Ascending aorta (tissue), 2 donors: ENCODE measurements at regions not wholly inside any gene's neighbourhood (a gene's known extent, or its start where the extent isn't known, plus 50 kb on each side); places are given as distances from the start of the nearest gene placed in this dataset.

ENCODE experiments used
- DNase-seq, 2 donors: peaks; one replicate each; pipeline ENCODE4 v3.0.0-alpha.2; 2019; ENCODE audit warnings: low spot score in 2 of 2
- H3K27ac ChIP-seq, 2 donors: fragments of 200-600 bp; sonication (generic); one replicate each; pipeline ENCODE4 v1.5.1; 2016 to 2017; ENCODE audit warnings: mild to moderate bottlenecking in 1 of 2
- H3K27me3 ChIP-seq: fragments of 200-600 bp; sonication (generic); one replicate; pipeline ENCODE4 v1.5.1; 2017
- H3K36me3 ChIP-seq, 2 donors: fragments of 200-600 bp; sonication (generic); one replicate each; pipeline ENCODE4 v1.5.1; 2016
- H3K4me1 ChIP-seq, 2 donors: fragments of 200-600 bp; sonication (generic); one replicate each; pipeline ENCODE4 v1.5.1; 2016 to 2017; ENCODE audit warnings: mild to moderate bottlenecking in 1 of 2
- H3K4me3 ChIP-seq, 2 donors: fragments of 200-600 bp; sonication (generic); one replicate each; pipeline ENCODE4 v1.5.1; 2016 to 2017; ENCODE audit warnings: mild to moderate bottlenecking in 1 of 2
- H3K9me3 ChIP-seq, 2 donors: fragments of 200-600 bp; sonication (generic); one replicate each; pipeline ENCODE4 v1.5.1; 2016
- intact Hi-C: fragments of 100-400 bp; cut with DNase I; formaldehyde crosslinking; loops from one replicate; pipeline ENCODE4 v1.15.1; 2023
- TF ChIP-seq, protein P1 (sequence below), 3 experiments: fragments of 200-600 bp in 2 of 3; fragments of 450-650 bp in 1 of 3; sonication (generic) in 2 of 3; IDR thresholded peaks; one replicate each; pipeline ENCODE4 v1.5.1; 2016 to 2019; ENCODE audit warnings: antibody characterized with exemption in 3 of 3, mild to moderate bottlenecking in 1 of 3, moderate library complexity in 1 of 3

DNA sequence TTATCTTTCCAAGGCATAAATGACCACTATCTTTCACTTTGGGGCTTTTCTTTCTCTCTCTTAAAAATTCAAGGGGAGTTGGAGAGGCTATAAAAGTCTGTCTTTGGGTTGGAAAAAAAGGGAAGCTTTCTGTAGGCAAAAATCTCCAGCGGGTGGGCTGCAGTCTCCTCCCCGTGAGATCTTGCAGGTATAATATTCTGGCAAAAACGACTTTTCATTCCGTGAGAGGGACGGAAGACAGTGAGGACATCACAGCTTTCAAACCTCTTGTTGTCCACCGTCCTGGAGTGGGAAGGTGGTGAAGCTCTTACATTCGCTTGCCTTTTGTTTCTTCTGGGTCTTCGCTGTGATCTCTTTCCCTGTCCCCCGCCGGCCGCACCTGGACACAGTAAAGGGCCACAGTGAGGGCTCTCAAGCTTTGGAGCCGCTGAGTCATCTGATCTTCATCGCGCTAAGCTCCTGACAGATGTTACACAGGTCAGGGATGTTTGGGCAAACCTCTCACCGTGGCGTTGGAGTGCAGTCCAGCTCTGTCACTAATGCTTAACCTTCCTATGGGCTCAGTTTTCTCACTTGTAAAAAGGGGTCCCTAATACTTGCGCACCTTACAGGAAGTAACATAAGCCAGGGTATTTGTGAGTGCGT is 61.9 kb upstream of the MEGF10 start:
- intact Hi-C loops: no loop called here
- TF ChIP-seq, protein P1, sequence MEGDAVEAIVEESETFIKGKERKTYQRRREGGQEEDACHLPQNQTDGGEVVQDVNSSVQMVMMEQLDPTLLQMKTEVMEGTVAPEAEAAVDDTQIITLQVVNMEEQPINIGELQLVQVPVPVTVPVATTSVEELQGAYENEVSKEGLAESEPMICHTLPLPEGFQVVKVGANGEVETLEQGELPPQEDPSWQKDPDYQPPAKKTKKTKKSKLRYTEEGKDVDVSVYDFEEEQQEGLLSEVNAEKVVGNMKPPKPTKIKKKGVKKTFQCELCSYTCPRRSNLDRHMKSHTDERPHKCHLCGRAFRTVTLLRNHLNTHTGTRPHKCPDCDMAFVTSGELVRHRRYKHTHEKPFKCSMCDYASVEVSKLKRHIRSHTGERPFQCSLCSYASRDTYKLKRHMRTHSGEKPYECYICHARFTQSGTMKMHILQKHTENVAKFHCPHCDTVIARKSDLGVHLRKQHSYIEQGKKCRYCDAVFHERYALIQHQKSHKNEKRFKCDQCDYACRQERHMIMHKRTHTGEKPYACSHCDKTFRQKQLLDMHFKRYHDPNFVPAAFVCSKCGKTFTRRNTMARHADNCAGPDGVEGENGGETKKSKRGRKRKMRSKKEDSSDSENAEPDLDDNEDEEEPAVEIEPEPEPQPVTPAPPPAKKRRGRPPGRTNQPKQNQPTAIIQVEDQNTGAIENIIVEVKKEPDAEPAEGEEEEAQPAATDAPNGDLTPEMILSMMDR (IDR thresholded peaks at IDR 0.05): no peak
- no peak overlapping the region for H3K27ac ChIP-seq
- no peaks in the 10 kb centered on the region for H3K27me3 ChIP-seq
- H3K9me3 ChIP-seq: no peaks in the 10 kb centered on the region
- H3K4me1 ChIP-seq: no peaks in the 10 kb centered on the region
- H3K4me3 ChIP-seq: peak overlapping the region; percentile 65 to 72
- H3K36me3 ChIP-seq: no peaks in the 10 kb centered on the region
- DNase-seq: no peak

DNA sequence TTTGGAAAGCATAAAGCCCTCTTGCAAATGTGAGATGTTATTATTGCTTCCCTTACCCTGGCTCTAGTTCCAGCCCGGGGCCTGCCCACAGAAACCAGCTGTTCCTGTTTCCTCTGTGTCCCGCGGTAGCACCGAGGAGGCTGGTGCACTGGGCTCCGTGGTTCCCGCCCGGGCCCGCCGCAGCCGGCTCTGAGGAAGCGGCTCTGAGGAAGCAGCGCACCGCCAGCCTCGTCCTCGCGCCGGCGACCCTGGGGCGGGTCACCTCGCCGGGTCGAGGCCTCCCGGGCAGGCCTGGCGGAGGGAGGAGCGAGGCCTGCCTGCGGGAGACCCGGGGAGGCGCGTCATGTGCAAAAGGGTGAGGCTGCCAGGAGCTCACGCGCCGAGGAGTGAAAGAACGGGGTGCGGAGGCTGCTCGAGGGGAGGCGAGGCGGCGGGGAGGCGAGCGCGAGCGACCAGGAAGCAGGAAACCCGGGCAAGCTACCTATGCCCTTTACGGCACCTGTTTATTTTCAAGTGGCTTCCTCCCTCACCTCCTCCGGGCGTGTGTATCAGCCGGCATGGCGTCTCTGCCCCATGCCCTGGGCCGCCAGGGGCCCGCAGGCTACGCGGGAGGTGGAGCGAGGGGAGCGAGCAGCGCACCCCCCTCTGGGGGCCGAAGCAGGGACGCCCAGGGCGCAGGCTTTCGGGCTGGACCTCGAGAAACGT is 61.3 kb upstream of the MEGF10 start:
- no peaks in the 10 kb centered on the region for H3K4me1 ChIP-seq
- DNase-seq: peak in 1 of 2 donors; percentile 71
- H3K27me3 ChIP-seq: no peaks in the 10 kb centered on the region
- H3K9me3 ChIP-seq: no peaks in the 10 kb centered on the region
- TF ChIP-seq, protein P1 (IDR thresholded peaks at IDR 0.05): peak in 1 of 3 experiments; percentile 12
- H3K27ac ChIP-seq: no peak overlapping the region
- no peaks in the 10 kb centered on the region for H3K36me3 ChIP-seq
- intact Hi-C loops: no loop called here
- peak overlapping the region; percentile 65 to 72 for H3K4me3 ChIP-seq

DNA sequence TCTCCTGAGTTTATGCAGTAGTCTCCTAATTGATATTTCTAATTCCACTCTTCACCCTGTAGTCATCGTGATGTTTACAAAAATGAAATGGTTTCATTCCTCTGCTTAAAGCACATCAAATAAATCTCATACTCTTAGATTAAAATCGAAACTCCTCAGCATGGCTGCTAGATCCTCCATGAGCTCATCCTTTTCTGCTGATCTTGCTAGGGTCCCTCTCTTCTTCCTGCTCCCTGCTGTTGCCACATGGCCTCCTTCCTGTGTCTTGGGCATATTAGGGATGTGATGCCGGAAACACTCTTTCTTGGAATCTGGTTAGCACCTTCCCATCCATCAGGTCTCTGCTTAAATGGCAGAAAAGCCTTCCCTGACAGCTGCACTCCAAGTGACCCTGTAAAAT is 59.5 kb upstream of the MEGF10 start:
- intact Hi-C loops: no loop called here
- TF ChIP-seq, protein P1 (IDR thresholded peaks at IDR 0.05): no peak
- no peaks in the 10 kb centered on the region for H3K4me1 ChIP-seq
- DNase-seq: no peak
- no peaks in the 10 kb centered on the region for H3K36me3 ChIP-seq
- H3K9me3 ChIP-seq: no peaks in the 10 kb centered on the region
- no peak overlapping the region for H3K4me3 ChIP-seq
- H3K27ac ChIP-seq: no peak overlapping the region
- H3K27me3 ChIP-seq: no peaks in the 10 kb centered on the region

DNA sequence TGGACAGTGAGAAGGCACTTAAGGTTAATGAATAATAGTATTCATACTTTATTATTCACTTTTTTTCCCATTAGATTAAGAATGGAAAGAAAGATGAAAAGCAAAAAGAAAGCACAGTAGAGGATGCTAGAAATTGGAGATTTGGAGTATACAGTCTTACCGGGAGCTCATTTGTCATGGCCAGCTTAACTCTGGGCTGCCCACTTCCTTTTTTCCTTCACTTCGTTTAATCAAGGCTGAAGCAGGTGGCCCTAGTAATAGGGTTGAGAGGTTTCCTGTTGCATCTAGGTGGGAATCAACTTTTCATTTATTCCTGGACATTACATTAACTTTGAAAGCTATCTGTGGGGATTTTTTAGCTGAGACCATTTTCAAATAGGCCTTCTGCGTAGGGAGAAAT is 57.0 kb upstream of the MEGF10 start:
- intact Hi-C loops: no loop called here
- no peak overlapping the region for H3K4me3 ChIP-seq
- H3K27me3 ChIP-seq: no peaks in the 10 kb centered on the region
- no peak for DNase-seq
- no peaks in the 10 kb centered on the region for H3K36me3 ChIP-seq
- H3K4me1 ChIP-seq: no peaks in the 10 kb centered on the region
- TF ChIP-seq, protein P1 (IDR thresholded peaks at IDR 0.05): no peak
- no peaks in the 10 kb centered on the region for H3K9me3 ChIP-seq
- H3K27ac ChIP-seq: no peak overlapping the region

DNA sequence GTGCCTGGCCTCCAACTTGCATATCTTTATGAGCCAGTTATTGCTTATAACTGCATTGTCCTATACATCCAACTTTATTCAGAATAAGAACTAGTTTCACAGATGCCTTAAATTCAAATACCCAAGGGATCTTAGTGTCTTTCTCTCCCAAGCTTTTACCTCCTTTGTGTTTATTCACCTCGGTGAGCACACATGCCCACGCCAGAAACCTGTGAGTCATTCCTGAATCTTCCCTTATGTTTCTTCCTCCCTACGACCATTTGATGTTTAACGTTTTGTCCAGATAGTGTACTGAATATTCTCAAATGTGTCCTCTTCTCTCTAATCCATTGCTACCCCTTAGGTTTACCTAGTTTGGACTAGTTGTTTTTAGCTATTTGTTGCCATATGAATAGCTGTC is 55.5 kb upstream of the MEGF10 start:
- no peak for DNase-seq

More for the DNA sequence above, 55.5 kb upstream of the MEGF10 start:
- no peak overlapping the region for H3K4me3 ChIP-seq
- no peaks in the 10 kb centered on the region for H3K27me3 ChIP-seq
- no peaks in the 10 kb centered on the region for H3K36me3 ChIP-seq
- TF ChIP-seq, protein P1 (IDR thresholded peaks at IDR 0.05): no peak
- intact Hi-C loops: no loop called here
- no peaks in the 10 kb centered on the region for H3K4me1 ChIP-seq
- H3K9me3 ChIP-seq: no peaks in the 10 kb centered on the region
- H3K27ac ChIP-seq: no peak overlapping the region
